NT2/D1 (cell line): ENCODE measurements at regions not wholly inside any gene's neighbourhood (a gene's known extent, or its start where the extent isn't known, plus 50 kb on each side); places are given as distances from the start of the nearest gene placed in this dataset.

Experiments used
- DNase-seq: peaks from one replicate; pipeline ENCODE4 v3.0.0-alpha.2; 2011; ENCODE audit warnings: low read depth, low spot score
- H3K27me3 ChIP-seq: 2 replicates; pipeline ENCODE4 v1.6.0; 2011; ENCODE audit warnings: mild to moderate bottlenecking; ENCODE audit not compliant: insufficient read length, insufficient read depth
- H3K36me3 ChIP-seq: 2 replicates; pipeline ENCODE4 v1.6.1; 2011; ENCODE audit warnings: mild to moderate bottlenecking, low read length, mixed read lengths; ENCODE audit not compliant: insufficient read depth, insufficient read length
- H3K4me1 ChIP-seq: 2 replicates; pipeline ENCODE4 v1.5.1; 2011; ENCODE audit not compliant: insufficient read depth, insufficient read length
- H3K4me3 ChIP-seq: 2 replicates; pipeline ENCODE4 v1.5.1; 2011; ENCODE audit warnings: low read depth; ENCODE audit not compliant: insufficient read length
- H3K9ac ChIP-seq: 2 replicates; pipeline ENCODE4 v1.6.0; 2011; ENCODE audit warnings: low read depth; ENCODE audit not compliant: insufficient read length
- H3K9me3 ChIP-seq: 2 replicates; pipeline ENCODE4 v1.5.1; 2011; ENCODE audit warnings: mild to moderate bottlenecking, low read length; ENCODE audit not compliant: insufficient read depth
- SUZ12 ChIP-seq: IDR thresholded peaks from 2 replicates; pipeline ENCODE4 v1.6.1; 2011; ENCODE audit not compliant: insufficient read length, insufficient read depth; ENCODE audit errors: extremely low read depth
- YY1 ChIP-seq: IDR thresholded peaks from 2 replicates; pipeline ENCODE4 v1.6.1; 2011; ENCODE audit not compliant: insufficient read length, insufficient read depth
- ZNF274 ChIP-seq: IDR thresholded peaks from 2 replicates; pipeline ENCODE4 v1.6.1; 2011; ENCODE audit warnings: mild to moderate bottlenecking, low read depth, low read length

GRCh38 chr7:15781944-15782343, 95.5 kb upstream of the MEOX2 start:
- Histone ChIP-seq H3K9ac (no peak overlapping the region), H3K4me1 (no peaks in the 10 kb centered on the region), H3K27me3 (no peaks in the 10 kb centered on the region), H3K9me3 (no peaks in the 10 kb centered on the region), H3K4me3 (no peak overlapping the region), H3K36me3 (no peaks in the 10 kb centered on the region)
- peak; percentile 73 for DNase-seq
- TF ChIP-seq SUZ12 (no peak), ZNF274 (no peak), YY1 (no peak)

- DNase-seq, result no peak
- TF ChIP-seq SUZ12 (no peak), ZNF274 (no peak), YY1 (no peak)
- no peaks in the 10 kb centered on the region for H3K4me1 ChIP-seq
- no peak overlapping the region for H3K4me3 ChIP-seq
- H3K36me3 ChIP-seq, result no peaks in the 10 kb centered on the region
- H3K9me3 ChIP-seq, result no peaks in the 10 kb centered on the region
- H3K27me3 ChIP-seq, result no peaks in the 10 kb centered on the region
- no peak overlapping the region for H3K9ac ChIP-seq
These were observed 93.8 kb upstream of the MEOX2 start for GRCh38 chr7:15780271-15780670.

- no peaks in the 10 kb centered on the region for H3K27me3 ChIP-seq
- peaks cover 6% of the 10 kb centered on the region; the same call in 1 of the 2 replicates for H3K9me3 ChIP-seq
- no peaks in the 10 kb centered on the region for H3K36me3 ChIP-seq
- H3K4me3 ChIP-seq, result no peak overlapping the region
- no peak for DNase-seq
- H3K9ac ChIP-seq, result no peak overlapping the region
- TF ChIP-seq SUZ12 (no peak), ZNF274 (no peak), YY1 (no peak)
- no peaks in the 10 kb centered on the region for H3K4me1 ChIP-seq
These were observed 91.7 kb upstream of the MEOX2 start for GRCh38 chr7:15778191-15778590.

- H3K4me3 ChIP-seq, result no peak overlapping the region
These were observed 79.3 kb upstream of the MEOX2 start for GRCh38 chr7:15765753-15766152.

GRCh38 chr7:15764851-15765382, 78.4 kb upstream of the MEOX2 start:
- TF ChIP-seq ZNF274 (no peak), SUZ12 (no peak), YY1 (no peak)
- DNase-seq, result no peak
- no peak overlapping the region for H3K4me3 ChIP-seq
- H3K9me3 ChIP-seq, result no peaks in the 10 kb centered on the region
- no peak overlapping the region for H3K9ac ChIP-seq
- no peaks in the 10 kb centered on the region for H3K36me3 ChIP-seq
- H3K4me1 ChIP-seq, result no peaks in the 10 kb centered on the region
- H3K27me3 ChIP-seq, result no peaks in the 10 kb centered on the region

More at GRCh38 chr7:15765753-15766152, 79.3 kb upstream of the MEOX2 start:
- H3K4me1 ChIP-seq, result no peaks in the 10 kb centered on the region
- DNase-seq, result no peak
- TF ChIP-seq YY1 (no peak), ZNF274 (no peak), SUZ12 (no peak)
- no peaks in the 10 kb centered on the region for H3K36me3 ChIP-seq
- H3K9ac ChIP-seq, result no peak overlapping the region
- H3K27me3 ChIP-seq, result no peaks in the 10 kb centered on the region
- H3K9me3 ChIP-seq, result no peaks in the 10 kb centered on the region

- Histone ChIP-seq H3K36me3 (no peaks in the 10 kb centered on the region), H3K4me3 (no peak overlapping the region), H3K9ac (no peak overlapping the region), H3K9me3 (no peaks in the 10 kb centered on the region), H3K4me1 (no peaks in the 10 kb centered on the region), H3K27me3 (no peaks in the 10 kb centered on the region)
- DNase-seq, result no peak
- TF ChIP-seq SUZ12 (no peak), ZNF274 (no peak), YY1 (no peak)
These were observed 77.5 kb upstream of the MEOX2 start for GRCh38 chr7:15764010-15764409.

- Histone ChIP-seq H3K27me3 (no peaks in the 10 kb centered on the region), H3K9me3 (no peaks in the 10 kb centered on the region), H3K4me3 (no peak overlapping the region), H3K4me1 (no peaks in the 10 kb centered on the region), H3K36me3 (no peaks in the 10 kb centered on the region), H3K9ac (no peak overlapping the region)
- TF ChIP-seq YY1 (no peak), SUZ12 (no peak), ZNF274 (no peak)
- DNase-seq, result no peak
These were observed 70.8 kb upstream of the MEOX2 start for GRCh38 chr7:15757041-15758000.
